IMR-90 (cell line): ENCODE measurements at regions not wholly inside any gene's neighbourhood (a gene's known extent, or its start where the extent isn't known, plus 50 kb on each side); places are given as distances from the start of the nearest gene placed in this dataset.
A peak's percentile ranks its signal among the peaks of the same experiment; 100 is the strongest.

ENCODE experiments used
- ATAC-seq: fragments of 200-7000 bp; cut with Tn5 transposase; 2 replicates; pipeline ENCODE4 v1.9.1; 2020; ENCODE audit warnings: low read depth, mild to moderate bottlenecking, moderate library complexity
- BruUV-seq: library from RNA; stranded (reverse); fragments of 400-500 nt; replicated peaks from 2 replicates; lab custom pipeline; 2021; lab: Mats Ljungman, UMichigan
- CTCF ChIA-PET: fragments of 300-600 bp; formaldehyde crosslinking; extraction: SDS; loops from one replicate; lab custom pipeline; 2021; ENCODE audit warnings: antibody characterized with exemption; lab: Yijun Ruan, JAX
- POLR2A ChIA-PET: fragments of 300-600 bp; sonication (Branson Sonifier 250); formaldehyde crosslinking; loops from one replicate; lab custom pipeline; 2022; ENCODE audit warnings: antibody characterized with exemption; ENCODE audit not compliant: unreplicated experiment; lab: Charles Lee
- DNase-seq: peaks from one replicate; pipeline ENCODE4 v3.0.0; 2013
- H2AFZ ChIP-seq: replicated peaks from 2 replicates; pipeline ENCODE3; 2013; ENCODE audit warnings: low read length, mild to moderate bottlenecking; ENCODE audit not compliant: poor library complexity
- H2AK5ac ChIP-seq: 2 replicates; pipeline ENCODE4 v1.6.1; 2013; ENCODE audit warnings: low read depth, low read length, inconsistent platforms
- H2AK9ac ChIP-seq: replicated peaks from 2 replicates; pipeline ENCODE3; 2013; ENCODE audit warnings: mild to moderate bottlenecking, low read depth, low read length, moderate library complexity; ENCODE audit not compliant: poor library complexity
- H2BK120ac ChIP-seq: 2 replicates; pipeline ENCODE4 v1.6.1; 2013; ENCODE audit warnings: low read depth, low read length, inconsistent platforms
- H2BK15ac ChIP-seq: 3 replicates; pipeline ENCODE4 v1.6.1; 2013; ENCODE audit warnings: low read depth, low read length, inconsistent platforms
- H2BK20ac ChIP-seq: 2 replicates; pipeline ENCODE4 v1.6.1; 2013; ENCODE audit warnings: low read depth, mild to moderate bottlenecking, inconsistent platforms, low read length, moderate library complexity
- H2BK5ac ChIP-seq: 2 replicates; pipeline ENCODE4 v1.6.1; 2013; ENCODE audit warnings: mild to moderate bottlenecking, low read depth, low read length, inconsistent platforms; ENCODE audit not compliant: poor library complexity, severe bottlenecking
- H3K14ac ChIP-seq: replicated peaks from 2 replicates; pipeline ENCODE4 v1.6.1; 2013; ENCODE audit warnings: low read depth, low read length, inconsistent platforms
- H3K18ac ChIP-seq: 2 replicates; pipeline ENCODE4 v1.6.1; 2013; ENCODE audit warnings: low read depth, low read length, control low read depth
- H3K23ac ChIP-seq: 2 replicates; pipeline ENCODE4 v1.6.1; 2013; ENCODE audit warnings: low read depth, low read length, inconsistent platforms
- H3K27ac ChIP-seq: 2 replicates; pipeline ENCODE4 v1.5.1; 2013; ENCODE audit warnings: mild to moderate bottlenecking, control low read depth, low read length; ENCODE audit not compliant: insufficient read depth
- H3K27me3 ChIP-seq: 2 replicates; pipeline ENCODE4 v1.6.1; 2013; ENCODE audit warnings: low read length; ENCODE audit not compliant: control insufficient read depth, insufficient read depth
- H3K36me3 ChIP-seq: 2 replicates; pipeline ENCODE4 v1.6.1; 2013; ENCODE audit warnings: low read length, mixed read lengths; ENCODE audit not compliant: control insufficient read depth, insufficient read depth
- H3K4ac ChIP-seq: 2 replicates; pipeline ENCODE4 v1.6.1; 2013; ENCODE audit warnings: low read depth, low read length, inconsistent platforms
- H3K4me1 ChIP-seq: 2 replicates; pipeline ENCODE4 v1.6.1; 2013; ENCODE audit warnings: low read length, mixed read lengths; ENCODE audit not compliant: control insufficient read depth, insufficient read depth
- H3K4me2 ChIP-seq: 2 replicates; pipeline ENCODE4 v1.6.1; 2013; ENCODE audit warnings: low read depth, mild to moderate bottlenecking, control low read depth, low read length, moderate library complexity
- H3K4me3 ChIP-seq: 2 replicates; pipeline ENCODE4 v1.5.1; 2013; ENCODE audit warnings: low read depth, mild to moderate bottlenecking, control low read depth, low read length, moderate library complexity; ENCODE audit not compliant: insufficient read depth
- H3K56ac ChIP-seq: 2 replicates; pipeline ENCODE4 v1.6.1; 2013; ENCODE audit warnings: low read length, inconsistent platforms; ENCODE audit not compliant: insufficient read depth; ENCODE audit errors: extremely low read depth
- H3K79me1 ChIP-seq, 2 experiments: 2 replicates each; pipeline ENCODE4 v1.6.1; 2013; ENCODE audit warnings: low read length in 2 of 2, inconsistent platforms in 1 of 2, low read depth in 1 of 2
- H3K9ac ChIP-seq: 2 replicates; pipeline ENCODE4 v1.6.1; 2013; ENCODE audit warnings: low read depth, low read length, control low read depth
- H3K9me1 ChIP-seq: 2 replicates; pipeline ENCODE4 v1.6.1; 2013; ENCODE audit warnings: low read length, inconsistent platforms; ENCODE audit not compliant: insufficient read depth
- H3K9me3 ChIP-seq: 2 replicates; pipeline ENCODE4 v1.6.1; 2013; ENCODE audit warnings: low read length; ENCODE audit not compliant: control insufficient read depth, insufficient read depth
- H4K20me1 ChIP-seq: 2 replicates; pipeline ENCODE4 v1.6.1; 2013; ENCODE audit warnings: low read length, inconsistent platforms; ENCODE audit not compliant: insufficient read depth
- H4K5ac ChIP-seq: 2 replicates; pipeline ENCODE4 v1.6.1; 2013; ENCODE audit warnings: mild to moderate bottlenecking, low read depth, low read length, control low read depth
- H4K8ac ChIP-seq, 2 experiments: 2 replicates each; pipeline ENCODE4 v1.6.1; 2013; ENCODE audit warnings: low read depth in 2 of 2, low read length in 2 of 2, control low read depth in 1 of 2, inconsistent platforms in 1 of 2
- H4K91ac ChIP-seq: 2 replicates; pipeline ENCODE4 v1.6.1; 2013; ENCODE audit warnings: low read depth, low read length, inconsistent platforms; ENCODE audit not compliant: insufficient read depth
- BHLHE40 ChIP-seq: fragments of 150-350 bp; IDR thresholded peaks from 2 replicates; pipeline ENCODE4 v1.6.1; 2016; ENCODE audit warnings: mild to moderate bottlenecking, low read depth, low read length
- CEBPB ChIP-seq: IDR thresholded peaks from 2 replicates; pipeline ENCODE4 v1.6.1; 2012; ENCODE audit warnings: low read depth, low read length, improper control_type of control experiment
- CHD1 ChIP-seq: IDR thresholded peaks from 2 replicates; pipeline ENCODE4 v1.6.1; 2012; ENCODE audit warnings: low read depth, low read length, improper control_type of control experiment
- FOS ChIP-seq: fragments of 150-350 bp; IDR thresholded peaks from 2 replicates; pipeline ENCODE4 v1.6.1; 2016; ENCODE audit warnings: low read depth, low read length
- MAFK ChIP-seq: IDR thresholded peaks from 2 replicates; pipeline ENCODE4 v1.6.1; 2012; ENCODE audit warnings: low read depth, low read length, improper control_type of control experiment
- MAZ ChIP-seq: IDR thresholded peaks from 2 replicates; pipeline ENCODE4 v1.6.1; 2012; ENCODE audit warnings: low read depth, mild to moderate bottlenecking, low read length, improper control_type of control experiment, moderate library complexity, borderline replicate concordance
- MXI1 ChIP-seq: IDR thresholded peaks from 2 replicates; pipeline ENCODE4 v1.6.1; 2012; ENCODE audit warnings: low read depth, mild to moderate bottlenecking, low read length, moderate library complexity, borderline replicate concordance
- NFE2L2 ChIP-seq: fragments of 150-350 bp; IDR thresholded peaks from 2 replicates; pipeline ENCODE4 v1.6.1; 2016; ENCODE audit warnings: low read depth, mild to moderate bottlenecking, low read length
- RCOR1 ChIP-seq: IDR thresholded peaks from 2 replicates; pipeline ENCODE4 v1.6.1; 2012; ENCODE audit warnings: mild to moderate bottlenecking, low read length, improper control_type of control experiment; ENCODE audit not compliant: insufficient replicate concordance
- RFX5 ChIP-seq: IDR thresholded peaks from 2 replicates; pipeline ENCODE4 v1.8.0; 2012; ENCODE audit warnings: low read depth, mild to moderate bottlenecking, low read length, moderate library complexity
- SMC3 ChIP-seq: fragments of 150-350 bp; IDR thresholded peaks from 2 replicates; pipeline ENCODE4 v1.6.1; 2016; ENCODE audit warnings: low read depth, mild to moderate bottlenecking, antibody characterized with exemption, low read length, moderate library complexity
- WGBS, 2 experiments: methylation state at CpG; one replicate each; pipeline versions ENCODE4 v1.1.5 to v1.1.7; 2013; ENCODE audit warnings: missing lambda C conversion rate in 2 of 2; ENCODE audit not compliant: insufficient read length in 1 of 2; ENCODE audit errors: extremely low coverage in 2 of 2; 5-methylcytosine and 5-hydroxymethylcytosine counted together
- dilution Hi-C: fragments of 300-500 bp; cut with HindIII; formaldehyde crosslinking; loops from one replicate; pipeline ENCODE4 v1.14.3; 2018; ENCODE audit warnings: low sequenced_read_pairs; ENCODE audit not compliant: unreplicated experiment
- in situ Hi-C: fragments of 300-500 bp; cut with MboI; formaldehyde crosslinking; loops from 3 replicates; pipeline ENCODE4 v1.14.3; 2019; ENCODE audit warnings: low sequenced_read_pairs, inconsistent platforms, mixed read lengths
- intact Hi-C: fragments of 100-400 bp; cut with micrococcal nuclease; formaldehyde crosslinking; loops from 2 replicates; pipeline ENCODE4 v1.10.0; 2022
- TF ChIP-seq, protein P1 (sequence below): fragments of 150-350 bp; IDR thresholded peaks from 2 replicates; pipeline ENCODE4 v1.6.1; 2017; ENCODE audit warnings: mild to moderate bottlenecking, antibody characterized with exemption, low read length, low read depth
- TF ChIP-seq, protein P2 (sequence below): conservative IDR thresholded peaks from 2 replicates; pipeline ENCODE4 v1.5.1; 2012; ENCODE audit warnings: mild to moderate bottlenecking, low read depth, low read length, improper control_type of control experiment

DNA sequence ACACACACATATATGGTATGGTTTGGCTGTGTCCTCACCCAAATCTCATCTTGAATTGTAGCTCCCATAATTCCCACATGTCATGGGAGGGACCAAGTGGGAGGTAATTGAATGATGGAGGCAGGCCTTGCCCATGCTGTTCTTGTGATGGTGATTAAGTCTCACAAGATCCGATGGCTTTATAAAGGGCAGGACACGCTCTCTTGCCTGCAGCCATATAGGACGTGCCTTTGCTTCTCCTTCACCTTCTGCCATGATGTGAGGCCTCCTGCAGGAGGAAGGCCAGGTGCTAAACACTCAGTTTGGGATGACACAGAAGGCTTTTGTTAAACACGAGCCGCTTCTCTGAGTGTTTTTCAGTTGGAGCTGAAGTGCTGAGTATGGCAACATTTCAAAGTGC is 205.3 kb upstream of the KLF6 start:
- H2BK5ac ChIP-seq = no peak overlapping the region
- H3K14ac ChIP-seq = no peak overlapping the region
- no peak overlapping the region for H3K9ac ChIP-seq
- no peaks in the 10 kb centered on the region for H4K20me1 ChIP-seq
- ATAC-seq (no peak), DNase-seq (no peak)
- no peak overlapping the region for H3K27ac ChIP-seq
- ChIA-PET POLR2A (no interaction called here), CTCF (no interaction called here)
- H3K4me2 ChIP-seq = no peak overlapping the region
- in situ Hi-C loops = no loop called here
- H3K9me3 ChIP-seq = no peaks in the 10 kb centered on the region
- dilution Hi-C loops = no loop called here
- no peak overlapping the region for H4K8ac ChIP-seq
- BruUV-seq = no TSS peak
- no peak overlapping the region for H3K4me3 ChIP-seq
- H2AFZ ChIP-seq = no peak overlapping the region
- H2BK20ac ChIP-seq = no peak overlapping the region
- intact Hi-C loops = no loop called here
- H3K56ac ChIP-seq = no peak overlapping the region
- H3K18ac ChIP-seq = no peak overlapping the region
- H4K5ac ChIP-seq = no peak overlapping the region
- H3K36me3 ChIP-seq = no peaks in the 10 kb centered on the region
- no peaks in the 10 kb centered on the region for H3K79me1 ChIP-seq
- no peak overlapping the region for H2BK15ac ChIP-seq
- no peak overlapping the region for H3K4ac ChIP-seq
- WGBS, 2 experiments = 100% methylated on average over 1 of the region's 5 CpGs; no CpG with 5 or more reads in 1 of the 2 experiments
- TF ChIP-seq CEBPB = no peak
- no peak for TF ChIP-seq MAFK
- TF ChIP-seq CHD1 = no peak
- no peak for TF ChIP-seq SMC3
- no peak for TF ChIP-seq NFE2L2
- no peak for TF ChIP-seq RFX5
- TF ChIP-seq BHLHE40 = no peak
- TF ChIP-seq RCOR1 = no peak
- TF ChIP-seq, protein P1, sequence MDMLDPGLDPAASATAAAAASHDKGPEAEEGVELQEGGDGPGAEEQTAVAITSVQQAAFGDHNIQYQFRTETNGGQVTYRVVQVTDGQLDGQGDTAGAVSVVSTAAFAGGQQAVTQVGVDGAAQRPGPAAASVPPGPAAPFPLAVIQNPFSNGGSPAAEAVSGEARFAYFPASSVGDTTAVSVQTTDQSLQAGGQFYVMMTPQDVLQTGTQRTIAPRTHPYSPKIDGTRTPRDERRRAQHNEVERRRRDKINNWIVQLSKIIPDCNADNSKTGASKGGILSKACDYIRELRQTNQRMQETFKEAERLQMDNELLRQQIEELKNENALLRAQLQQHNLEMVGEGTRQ = no peak
- TF ChIP-seq, protein P2, sequence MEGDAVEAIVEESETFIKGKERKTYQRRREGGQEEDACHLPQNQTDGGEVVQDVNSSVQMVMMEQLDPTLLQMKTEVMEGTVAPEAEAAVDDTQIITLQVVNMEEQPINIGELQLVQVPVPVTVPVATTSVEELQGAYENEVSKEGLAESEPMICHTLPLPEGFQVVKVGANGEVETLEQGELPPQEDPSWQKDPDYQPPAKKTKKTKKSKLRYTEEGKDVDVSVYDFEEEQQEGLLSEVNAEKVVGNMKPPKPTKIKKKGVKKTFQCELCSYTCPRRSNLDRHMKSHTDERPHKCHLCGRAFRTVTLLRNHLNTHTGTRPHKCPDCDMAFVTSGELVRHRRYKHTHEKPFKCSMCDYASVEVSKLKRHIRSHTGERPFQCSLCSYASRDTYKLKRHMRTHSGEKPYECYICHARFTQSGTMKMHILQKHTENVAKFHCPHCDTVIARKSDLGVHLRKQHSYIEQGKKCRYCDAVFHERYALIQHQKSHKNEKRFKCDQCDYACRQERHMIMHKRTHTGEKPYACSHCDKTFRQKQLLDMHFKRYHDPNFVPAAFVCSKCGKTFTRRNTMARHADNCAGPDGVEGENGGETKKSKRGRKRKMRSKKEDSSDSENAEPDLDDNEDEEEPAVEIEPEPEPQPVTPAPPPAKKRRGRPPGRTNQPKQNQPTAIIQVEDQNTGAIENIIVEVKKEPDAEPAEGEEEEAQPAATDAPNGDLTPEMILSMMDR = no peak
- no peak for TF ChIP-seq MXI1
- no peak for TF ChIP-seq MAZ
- no peak for TF ChIP-seq FOS
- H2AK5ac ChIP-seq = 0 out of 2 replicates have a peak overlapping the region, but pooled peaks have one; percentile 31
- no peak overlapping the region for H2BK120ac ChIP-seq
- H3K27me3 ChIP-seq = no peaks in the 10 kb centered on the region
- H4K91ac ChIP-seq = no peak overlapping the region
- no peak overlapping the region for H2AK9ac ChIP-seq
- H3K23ac ChIP-seq = no peak overlapping the region
- 0 out of 2 replicates have a peak, but pooled peaks cover 3% of the 10 kb centered on the region for H3K4me1 ChIP-seq
- peaks cover 2% of the 10 kb centered on the region; the same call in 1 of the 2 replicates for H3K9me1 ChIP-seq
